ENCODE measurements at regions not wholly inside any gene's neighbourhood (a gene's known extent, or its start where the extent isn't known, plus 50 kb on each side); places are given as distances from the start of the nearest gene placed in this dataset.

DNA sequence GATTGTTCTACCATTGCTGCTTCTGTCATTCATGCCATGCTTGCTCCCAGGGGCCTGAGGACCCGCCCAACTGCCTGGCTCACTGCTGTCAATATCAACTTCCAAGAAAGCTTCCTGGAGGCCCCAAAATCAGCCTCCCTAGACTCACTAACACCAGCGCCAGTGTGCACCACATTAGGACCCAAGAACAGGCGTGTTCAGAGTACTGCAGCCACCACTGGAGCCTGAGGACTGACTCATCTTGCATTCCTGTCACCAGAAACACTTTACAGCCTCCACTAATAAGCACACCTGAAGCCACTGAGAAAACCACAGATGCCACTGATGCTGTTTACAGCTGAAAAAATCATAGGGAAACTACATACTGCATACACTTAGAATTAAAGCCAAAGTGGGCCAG is 1284.3 kb downstream of the TYW1 start:
- H3K4me1 ChIP-seq = no peaks in the 10 kb centered on the region
- TF ChIP-seq, protein P1, sequence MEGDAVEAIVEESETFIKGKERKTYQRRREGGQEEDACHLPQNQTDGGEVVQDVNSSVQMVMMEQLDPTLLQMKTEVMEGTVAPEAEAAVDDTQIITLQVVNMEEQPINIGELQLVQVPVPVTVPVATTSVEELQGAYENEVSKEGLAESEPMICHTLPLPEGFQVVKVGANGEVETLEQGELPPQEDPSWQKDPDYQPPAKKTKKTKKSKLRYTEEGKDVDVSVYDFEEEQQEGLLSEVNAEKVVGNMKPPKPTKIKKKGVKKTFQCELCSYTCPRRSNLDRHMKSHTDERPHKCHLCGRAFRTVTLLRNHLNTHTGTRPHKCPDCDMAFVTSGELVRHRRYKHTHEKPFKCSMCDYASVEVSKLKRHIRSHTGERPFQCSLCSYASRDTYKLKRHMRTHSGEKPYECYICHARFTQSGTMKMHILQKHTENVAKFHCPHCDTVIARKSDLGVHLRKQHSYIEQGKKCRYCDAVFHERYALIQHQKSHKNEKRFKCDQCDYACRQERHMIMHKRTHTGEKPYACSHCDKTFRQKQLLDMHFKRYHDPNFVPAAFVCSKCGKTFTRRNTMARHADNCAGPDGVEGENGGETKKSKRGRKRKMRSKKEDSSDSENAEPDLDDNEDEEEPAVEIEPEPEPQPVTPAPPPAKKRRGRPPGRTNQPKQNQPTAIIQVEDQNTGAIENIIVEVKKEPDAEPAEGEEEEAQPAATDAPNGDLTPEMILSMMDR (IDR thresholded peaks at IDR 0.05; ENCODE audit: low read depth, low read length) = no peak
- DNase-seq = no peak
- H3K9me3 ChIP-seq = no peaks in the 10 kb centered on the region
- H3K4me3 ChIP-seq (ENCODE audit: low read depth, low read length) = no peak overlapping the region
- H3K27me3 ChIP-seq = no peaks in the 10 kb centered on the region
- H3K36me3 ChIP-seq = no peaks in the 10 kb centered on the region

DNA sequence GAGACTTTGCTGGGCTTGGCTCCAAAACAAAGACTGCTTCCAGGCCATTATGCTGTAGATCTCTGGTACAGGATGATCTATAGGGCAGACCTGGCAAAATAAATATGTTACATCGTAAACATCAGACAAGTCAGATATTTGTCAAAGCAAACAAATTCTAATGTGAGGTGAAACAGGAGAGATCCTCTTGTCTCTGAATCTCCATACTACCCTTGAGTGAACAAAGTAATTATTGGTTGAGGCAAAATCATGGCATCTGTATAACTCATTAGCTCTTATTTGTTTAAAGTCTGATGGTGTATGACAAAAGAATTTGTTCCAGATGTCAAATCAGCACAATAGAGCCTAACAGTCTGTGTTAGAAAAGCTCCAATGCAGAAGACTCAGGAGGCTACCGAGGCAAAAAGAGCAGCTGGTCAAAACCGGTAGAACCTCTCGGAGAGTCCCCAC is 1291.5 kb downstream of the TYW1 start:
- TF ChIP-seq, protein P1 (IDR thresholded peaks at IDR 0.05; ENCODE audit: low read depth, low read length) = no peak
- no peak for DNase-seq
- no peaks in the 10 kb centered on the region for H3K36me3 ChIP-seq
- H3K4me1 ChIP-seq = no peaks in the 10 kb centered on the region
- no peaks in the 10 kb centered on the region for H3K27me3 ChIP-seq
- no peak overlapping the region for H3K4me3 ChIP-seq (ENCODE audit: low read depth, low read length)
- H3K9me3 ChIP-seq = no peaks in the 10 kb centered on the region

DNA sequence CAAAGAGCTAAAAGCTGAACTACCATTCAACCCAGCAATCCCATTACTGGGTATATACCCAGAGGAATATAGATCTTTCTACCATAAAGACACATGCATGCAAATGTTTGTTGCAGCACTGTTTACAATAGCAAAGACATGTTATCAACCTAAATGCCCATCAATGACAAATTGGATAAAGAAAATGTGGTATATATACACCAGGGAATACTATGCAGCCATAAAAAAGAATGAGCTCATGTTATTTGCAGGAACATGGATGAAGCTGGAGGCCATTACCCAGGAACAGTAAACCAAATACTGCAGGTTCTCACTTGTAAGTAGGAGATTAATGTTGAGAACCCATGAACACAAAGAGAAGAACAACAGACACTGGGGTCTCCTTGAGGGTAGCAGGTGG is 1295.1 kb downstream of the TYW1 start:
- H3K27me3 ChIP-seq = no peaks in the 10 kb centered on the region
- TF ChIP-seq, protein P1 (IDR thresholded peaks at IDR 0.05; ENCODE audit: low read depth, low read length) = no peak
- no peak for DNase-seq
- H3K4me3 ChIP-seq (ENCODE audit: low read depth, low read length) = no peak overlapping the region
- H3K4me1 ChIP-seq = no peaks in the 10 kb centered on the region
- H3K36me3 ChIP-seq = no peaks in the 10 kb centered on the region
- H3K9me3 ChIP-seq = no peaks in the 10 kb centered on the region

DNA sequence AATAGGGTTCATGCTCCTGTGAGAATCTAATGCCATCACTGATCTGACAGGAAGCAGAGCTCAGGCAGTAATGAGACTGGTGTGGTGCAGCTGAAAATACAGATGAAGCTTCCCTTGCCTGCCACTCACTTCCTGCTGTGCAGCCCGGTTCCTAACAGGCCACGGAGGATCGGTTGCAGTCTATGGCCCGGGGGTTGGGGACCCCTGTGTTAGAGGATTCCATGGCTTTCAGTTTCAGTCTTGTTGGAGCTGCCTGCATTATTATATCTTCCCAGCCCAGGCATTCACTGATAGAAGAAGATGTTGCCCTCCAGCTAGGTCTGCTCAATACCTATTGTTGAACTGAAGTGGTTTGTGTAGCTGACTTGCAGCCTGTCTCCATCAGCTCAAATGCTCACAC is 1298.8 kb downstream of the TYW1 start:
- DNase-seq = no peak
- TF ChIP-seq, protein P1 (IDR thresholded peaks at IDR 0.05; ENCODE audit: low read depth, low read length) = no peak
- H3K4me3 ChIP-seq (ENCODE audit: low read depth, low read length) = no peak overlapping the region
- no peaks in the 10 kb centered on the region for H3K27me3 ChIP-seq
- no peaks in the 10 kb centered on the region for H3K4me1 ChIP-seq
- H3K36me3 ChIP-seq = no peaks in the 10 kb centered on the region
- no peaks in the 10 kb centered on the region for H3K9me3 ChIP-seq

DNA sequence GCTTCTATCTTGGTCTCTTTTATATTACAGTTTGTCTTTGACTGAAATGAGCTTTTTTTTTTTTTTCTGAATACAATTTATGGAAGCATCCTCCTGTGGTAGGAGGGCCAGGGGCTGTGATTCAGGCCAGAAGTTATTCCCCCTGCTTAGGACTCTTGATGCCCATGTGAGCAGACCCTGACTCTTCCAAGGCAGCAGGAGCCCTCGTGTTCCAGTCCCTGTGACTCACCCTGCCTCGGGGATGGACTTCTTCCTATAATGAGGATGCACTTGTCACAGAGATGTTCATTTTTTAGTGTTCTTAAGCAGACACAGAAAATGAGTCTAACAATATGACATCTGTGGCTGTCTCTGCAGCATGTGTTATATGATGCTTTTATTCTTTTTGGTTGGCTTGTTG is 1293.7 kb upstream of the AUTS2 start:
- Histone ChIP-seq H3K4me3 (ENCODE audit: low read depth, low read length) (no peak overlapping the region), H3K27me3 (no peaks in the 10 kb centered on the region), H3K4me1 (no peaks in the 10 kb centered on the region), H3K9me3 (no peaks in the 10 kb centered on the region), H3K36me3 (no peaks in the 10 kb centered on the region)
- TF ChIP-seq, protein P1 (IDR thresholded peaks at IDR 0.05; ENCODE audit: low read depth, low read length) = no peak
- no peak for DNase-seq

DNA sequence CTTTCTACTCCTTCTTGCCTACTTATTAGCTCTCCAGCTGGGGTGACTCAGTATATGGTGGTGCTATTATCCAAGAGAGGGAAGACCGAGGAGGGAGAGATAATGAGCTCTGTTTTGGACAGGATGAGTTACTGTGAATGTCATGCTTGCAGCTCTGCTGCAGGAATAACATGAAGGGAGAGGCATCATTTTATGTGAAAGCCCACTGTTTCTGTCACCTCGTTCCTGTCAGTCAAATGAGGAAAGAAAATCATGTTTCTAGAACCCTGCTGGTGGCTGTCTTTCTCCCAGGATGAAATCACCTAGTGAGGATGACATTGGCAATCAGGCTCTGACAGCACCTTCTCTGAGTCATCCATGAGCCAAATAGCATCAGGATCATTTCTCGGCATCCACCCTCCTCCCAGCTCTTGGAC is 1291.6 kb upstream of the AUTS2 start:
- Histone ChIP-seq H3K36me3 (no peaks in the 10 kb centered on the region), H3K27me3 (no peaks in the 10 kb centered on the region), H3K4me3 (ENCODE audit: low read depth, low read length) (no peak overlapping the region), H3K9me3 (no peaks in the 10 kb centered on the region), H3K4me1 (no peaks in the 10 kb centered on the region)
- no peak for DNase-seq
- TF ChIP-seq, protein P1 (IDR thresholded peaks at IDR 0.05; ENCODE audit: low read depth, low read length) = no peak
